LNCAP (cell line): ENCODE measurements at regions not wholly inside any gene's neighbourhood (a gene's known extent, or its start where the extent isn't known, plus 50 kb on each side); places are given as distances from the start of the nearest gene placed in this dataset.

Source experiments
- CTCF ChIP-seq: fragments of 450-650 bp; IDR thresholded peaks from 2 replicates; pipeline ENCODE4 v1.5.1; 2017; ENCODE audit warnings: mild to moderate bottlenecking

GRCh38 chr2:193946806-193947205 lies 1710.2 kb upstream of the SLC39A10 start:
- TF ChIP-seq CTCF, result no peak

DNA sequence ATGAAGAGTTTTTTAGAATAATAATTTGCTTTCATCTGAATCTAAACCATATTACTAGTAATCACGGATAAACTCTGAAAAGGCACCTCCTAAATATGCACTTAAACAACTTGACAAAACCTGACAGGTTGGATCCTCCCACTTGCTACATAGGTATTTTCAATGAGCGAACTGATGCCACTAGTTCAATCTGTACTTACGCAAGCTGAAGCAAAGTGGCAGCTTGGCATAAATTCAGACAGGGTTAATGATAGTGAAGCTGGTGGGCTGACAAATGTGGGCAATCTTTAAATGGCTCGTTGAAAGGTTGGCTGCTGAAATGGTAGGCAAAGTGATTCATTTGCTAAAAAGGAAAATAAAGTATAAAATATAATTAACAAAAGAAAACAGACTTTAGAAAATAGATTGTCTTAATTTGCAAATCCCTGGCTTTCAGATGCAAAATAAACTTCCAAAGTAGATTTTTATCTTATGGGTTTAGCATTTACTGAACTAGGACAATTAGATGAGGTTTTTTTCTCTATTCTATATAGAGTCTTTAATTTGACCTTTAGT lies 1713.5 kb upstream of the SLC39A10 start:
- no peak for TF ChIP-seq CTCF

DNA sequence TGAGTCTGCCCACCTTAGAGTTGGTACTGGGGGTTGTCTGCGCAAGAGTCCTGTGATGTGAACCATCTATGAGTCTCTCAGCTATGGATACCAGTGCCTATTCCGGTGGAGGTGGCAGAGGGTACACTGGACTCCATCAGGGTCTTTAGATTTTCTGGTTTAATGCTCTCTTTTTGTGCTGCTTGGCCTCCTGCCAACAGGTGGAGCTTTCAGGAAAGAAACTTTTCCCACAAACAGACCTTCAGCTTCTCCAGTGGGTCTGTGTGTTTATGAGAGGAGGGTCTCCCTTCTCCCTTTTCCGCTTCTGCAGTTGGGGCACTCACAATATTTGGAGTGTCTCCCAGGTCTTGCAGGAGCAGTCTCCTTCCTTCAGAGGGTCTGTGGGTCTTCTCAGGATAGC lies 1721.9 kb upstream of the SLC39A10 start:
- TF ChIP-seq CTCF, result no peak

DNA sequence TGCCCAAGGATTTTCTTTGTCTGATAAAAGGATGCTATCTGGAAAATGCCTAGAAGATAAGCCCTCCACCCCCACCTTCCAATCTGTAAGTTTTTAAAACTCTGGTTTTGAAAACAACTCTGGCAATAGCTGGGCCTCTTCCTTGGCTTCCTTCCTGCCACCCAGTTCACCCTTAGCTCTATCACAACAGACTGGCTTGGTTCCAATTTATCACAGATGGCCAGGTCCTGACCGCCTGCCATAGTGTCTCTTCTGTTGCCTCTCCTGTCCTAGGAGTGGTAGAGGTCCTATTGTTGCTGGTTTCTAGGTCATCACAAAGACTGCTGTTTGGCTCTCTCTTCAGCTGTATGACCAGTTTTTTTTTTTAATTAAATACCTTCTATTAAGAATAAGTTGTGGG lies 1727.9 kb upstream of the SLC39A10 start:
- no peak for TF ChIP-seq CTCF

- no peak for TF ChIP-seq CTCF
Observed at GRCh38 chr2:193907561-193907960, 1712.8 kb upstream of the TMEFF2 start.

- TF ChIP-seq CTCF, result no peak
Observed at GRCh38 chr2:193900292-193900691, 1705.6 kb upstream of the TMEFF2 start.

GRCh38 chr2:193895226-193895625 lies 1700.5 kb upstream of the TMEFF2 start:
- no peak for TF ChIP-seq CTCF

GRCh38 chr2:193894081-193894480 lies 1699.3 kb upstream of the TMEFF2 start:
- TF ChIP-seq CTCF, result no peak
